Endodermal cell (in vitro differentiated cells): ENCODE measurements at regions not wholly inside any gene's neighbourhood (a gene's known extent, or its start where the extent isn't known, plus 50 kb on each side); places are given as distances from the start of the nearest gene placed in this dataset.
"Not testable (repeated sequence)": the region's sequence is repeated elsewhere in the genome, so short reads cannot be mapped to it uniquely, and the experiment has no call there.

ENCODE experiments used
- DNase-seq: peaks from one replicate; pipeline ENCODE4 v3.0.0-alpha.2; 2017
- H3K27ac ChIP-seq: 2 replicates; pipeline ENCODE4 v1.5.1; 2013; ENCODE audit warnings: mild to moderate bottlenecking, low read depth, low read length, moderate library complexity
- H3K27me3 ChIP-seq: 2 replicates; pipeline ENCODE4 v1.6.1; 2013; ENCODE audit warnings: mild to moderate bottlenecking, low read length, moderate library complexity; ENCODE audit not compliant: insufficient read depth, control insufficient read depth, poor library complexity, severe bottlenecking
- H3K36me3 ChIP-seq: 2 replicates; pipeline ENCODE4 v1.7.0; 2013; ENCODE audit warnings: mild to moderate bottlenecking, low read length, moderate library complexity; ENCODE audit not compliant: control insufficient read depth, insufficient read depth
- H3K4me1 ChIP-seq: one replicate; pipeline ENCODE4 v1.7.0; 2013; ENCODE audit warnings: low read length; ENCODE audit not compliant: control insufficient read depth, insufficient read depth
- H3K4me3 ChIP-seq: 2 replicates; pipeline ENCODE4 v1.5.1; 2013; ENCODE audit warnings: mild to moderate bottlenecking, low read length, moderate library complexity
- H3K9ac ChIP-seq: 2 replicates; pipeline ENCODE4 v1.6.1; 2013; ENCODE audit warnings: mild to moderate bottlenecking, low read length, moderate library complexity; ENCODE audit not compliant: poor library complexity, severe bottlenecking; ENCODE audit errors: extremely low read depth
- H3K9me3 ChIP-seq: 2 replicates; pipeline ENCODE4 v1.6.1; 2013; ENCODE audit warnings: mild to moderate bottlenecking, low read length, moderate library complexity; ENCODE audit not compliant: control insufficient read depth
- H3K27ac Mint-ChIP-seq: 2 replicates; pipeline ENCODE4 v1.8.0; 2020; ENCODE audit warnings: mixed read lengths
- H3K27me3 Mint-ChIP-seq: 2 replicates; pipeline ENCODE4 v1.8.0; 2021; ENCODE audit warnings: mild to moderate bottlenecking, mixed read lengths; ENCODE audit not compliant: insufficient read depth
- H3K36me3 Mint-ChIP-seq: 2 replicates; pipeline ENCODE4 v1.8.0; 2020; ENCODE audit warnings: low read depth, mixed read lengths
- H3K4me1 Mint-ChIP-seq: 2 replicates; pipeline ENCODE4 v1.8.0; 2020; ENCODE audit warnings: mixed read lengths
- H3K4me3 Mint-ChIP-seq: 2 replicates; pipeline ENCODE4 v1.8.0; 2020; ENCODE audit warnings: mild to moderate bottlenecking, moderate library complexity, mixed read lengths
- H3K9me3 Mint-ChIP-seq: 2 replicates; pipeline ENCODE4 v1.8.0; 2020; ENCODE audit warnings: mild to moderate bottlenecking, mixed read lengths
- WGBS, 2 experiments: methylation state at CpG; one replicate each; pipeline versions ENCODE4 v1.1.5 to v1.1.7; 2013; ENCODE audit warnings: missing lambda C conversion rate in 2 of 2, mixed read lengths in 1 of 2; ENCODE audit not compliant: insufficient coverage in 1 of 2, insufficient read length in 1 of 2; 5-methylcytosine and 5-hydroxymethylcytosine counted together

DNA sequence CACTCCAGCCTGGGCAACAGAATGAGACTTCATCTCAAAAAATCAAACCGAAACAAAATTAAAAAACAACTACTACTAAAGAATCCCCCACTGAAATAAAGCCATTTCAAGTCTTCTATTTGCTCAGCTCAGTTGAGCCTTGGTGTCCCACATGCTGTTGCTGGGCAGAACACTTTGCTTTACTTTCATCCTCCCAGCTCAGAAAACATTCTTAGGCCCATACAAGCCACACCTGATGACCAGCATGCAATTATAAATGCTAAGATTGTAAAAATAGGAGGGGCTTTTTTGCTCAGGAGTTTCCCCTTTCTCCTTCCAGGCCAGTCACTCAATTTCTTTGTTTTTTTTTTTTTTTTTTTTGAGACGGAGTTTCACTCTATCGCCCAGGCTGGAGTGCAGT is 94.6 kb upstream of the PRSS12 start:
- WGBS, 2 experiments: 87 to 100% methylated on average over 1 of the region's 3 CpGs
- H3K4me3 Mint-ChIP-seq, H3K27ac Mint-ChIP-seq, H3K9me3 ChIP-seq, H3K4me3 ChIP-seq, H3K4me1 Mint-ChIP-seq, H3K27me3 Mint-ChIP-seq, H3K9ac ChIP-seq, DNase-seq, H3K36me3 ChIP-seq, H3K27me3 ChIP-seq, H3K27ac ChIP-seq, H3K36me3 Mint-ChIP-seq, H3K9me3 Mint-ChIP-seq, H3K4me1 ChIP-seq: not testable (repeated sequence)

- H3K27me3 Mint-ChIP-seq: not testable (repeated sequence)
Measured at GRCh38 chr4:118454857-118455256, 102.1 kb upstream of the PRSS12 start.

DNA sequence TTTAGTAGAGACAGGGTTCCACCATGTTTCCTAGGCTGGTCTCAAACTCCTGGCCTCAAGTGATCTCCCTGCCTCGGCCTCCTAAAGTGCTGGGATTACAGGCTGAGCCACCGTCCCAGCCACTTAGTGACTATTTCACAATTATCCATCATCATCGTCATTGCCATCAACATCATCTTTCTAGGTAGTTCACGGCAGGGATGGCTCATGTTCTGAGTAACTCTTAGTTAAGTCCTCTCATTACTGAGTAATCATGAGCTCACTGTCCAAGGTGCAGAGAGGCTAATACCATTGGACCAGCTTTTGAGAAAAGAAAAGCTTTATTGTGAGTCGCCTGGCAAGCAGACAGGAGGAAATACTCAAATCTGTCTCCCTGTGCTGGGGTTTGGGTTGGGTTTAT is 108.6 kb upstream of the PRSS12 start:
- H3K27me3 Mint-ChIP-seq, H3K4me3 Mint-ChIP-seq, H3K9ac ChIP-seq, H3K9me3 ChIP-seq, H3K27me3 ChIP-seq, H3K4me1 Mint-ChIP-seq, H3K36me3 ChIP-seq, H3K36me3 Mint-ChIP-seq, H3K4me3 ChIP-seq, H3K9me3 Mint-ChIP-seq, H3K27ac Mint-ChIP-seq, DNase-seq, H3K27ac ChIP-seq, H3K4me1 ChIP-seq: not testable (repeated sequence)
- 92 to 100% methylated on average over 1 to 5 of the region's 5 CpGs for WGBS, 2 experiments

More at GRCh38 chr4:118454857-118455256, 102.1 kb upstream of the PRSS12 start:
- not testable (repeated sequence) for DNase-seq, H3K27me3 ChIP-seq, H3K27ac Mint-ChIP-seq, H3K4me3 ChIP-seq, H3K27ac ChIP-seq, H3K9me3 Mint-ChIP-seq, H3K9me3 ChIP-seq, H3K36me3 Mint-ChIP-seq, H3K4me1 ChIP-seq, H3K9ac ChIP-seq, H3K36me3 ChIP-seq, H3K4me1 Mint-ChIP-seq, H3K4me3 Mint-ChIP-seq
- WGBS, 2 experiments: 76% methylated on average over 1 of the region's 1 CpG; no CpG with 5 or more reads in 1 of the 2 experiments

GRCh38 chr4:118465831-118466230 is 113.0 kb upstream of the PRSS12 start:
- not testable (repeated sequence) for H3K4me3 Mint-ChIP-seq, H3K27ac Mint-ChIP-seq, H3K27me3 Mint-ChIP-seq, H3K27ac ChIP-seq, H3K36me3 ChIP-seq, H3K4me1 ChIP-seq, H3K36me3 Mint-ChIP-seq, DNase-seq, H3K27me3 ChIP-seq, H3K4me1 Mint-ChIP-seq, H3K9me3 Mint-ChIP-seq, H3K9me3 ChIP-seq, H3K9ac ChIP-seq, H3K4me3 ChIP-seq
- 85% methylated on average over 1 of the region's 2 CpGs; no CpG with 5 or more reads in 1 of the 2 experiments for WGBS, 2 experiments

DNA sequence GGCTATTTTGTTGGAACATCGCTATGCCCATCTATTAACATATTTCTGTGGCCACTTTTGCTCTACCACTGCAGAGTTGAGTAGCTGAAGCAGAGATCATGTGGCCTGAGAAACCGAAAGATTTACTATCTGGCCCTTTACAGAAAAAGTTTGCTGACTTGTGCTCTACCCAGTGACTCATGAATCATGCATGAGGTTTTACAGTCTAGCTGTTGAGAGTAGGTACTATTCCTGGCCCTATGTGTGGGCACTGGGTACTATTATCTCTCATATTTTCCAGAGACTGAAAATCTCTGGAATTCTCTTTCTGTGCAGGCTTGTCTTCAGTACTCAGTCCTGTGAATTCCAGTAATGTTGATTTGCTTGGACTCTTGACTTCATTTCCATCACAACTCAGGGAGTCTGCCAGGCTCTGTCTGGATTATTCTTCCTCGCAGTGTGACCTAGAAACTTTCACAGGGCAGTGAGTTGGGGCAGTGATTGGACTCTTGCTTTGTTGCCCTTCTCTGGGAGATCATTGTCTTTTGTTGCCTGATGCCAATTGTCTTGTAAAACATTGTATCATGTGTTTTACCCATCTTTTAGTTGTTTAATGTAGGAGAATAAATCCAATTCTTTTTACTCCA is 121.3 kb upstream of the PRSS12 start:
- not testable (repeated sequence) for H3K36me3 Mint-ChIP-seq, H3K27ac Mint-ChIP-seq, H3K27me3 ChIP-seq, DNase-seq, H3K36me3 ChIP-seq, H3K4me3 ChIP-seq, H3K9me3 Mint-ChIP-seq, H3K27me3 Mint-ChIP-seq, H3K27ac ChIP-seq, H3K9me3 ChIP-seq, H3K4me1 ChIP-seq, H3K9ac ChIP-seq, H3K4me3 Mint-ChIP-seq, H3K4me1 Mint-ChIP-seq
- WGBS, 2 experiments: 85 to 100% methylated on average over 1 to 2 of the region's 3 CpGs

GRCh38 chr4:118474771-118475170 is 122.0 kb upstream of the PRSS12 start:
- not testable (repeated sequence) for H3K9me3 ChIP-seq, H3K27ac ChIP-seq, H3K4me3 ChIP-seq, H3K27me3 Mint-ChIP-seq, H3K4me3 Mint-ChIP-seq, H3K9me3 Mint-ChIP-seq, H3K36me3 ChIP-seq, H3K27me3 ChIP-seq, DNase-seq, H3K4me1 ChIP-seq, H3K36me3 Mint-ChIP-seq, H3K27ac Mint-ChIP-seq, H3K9ac ChIP-seq, H3K4me1 Mint-ChIP-seq

DNA sequence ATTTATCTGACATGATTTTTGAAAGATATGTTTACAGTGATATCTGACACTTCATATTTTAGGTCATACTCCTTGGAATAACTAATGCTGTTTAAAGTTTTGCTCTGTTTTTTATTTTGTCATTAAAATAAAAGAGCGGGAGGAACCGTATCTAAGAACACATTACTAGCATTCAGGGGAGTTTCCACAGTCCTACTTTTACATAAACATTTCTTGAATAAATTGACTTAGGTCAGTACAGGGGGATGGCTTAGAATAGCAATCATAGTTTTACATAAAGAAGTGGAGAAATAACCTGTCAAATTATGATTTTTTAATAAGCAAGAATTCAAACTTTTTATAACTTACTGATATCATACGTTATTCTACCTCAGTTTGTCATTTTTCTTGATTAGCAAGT is 123.1 kb upstream of the PRSS12 start:
- H3K36me3 ChIP-seq, H3K27ac Mint-ChIP-seq, H3K9ac ChIP-seq, H3K27ac ChIP-seq, H3K4me1 ChIP-seq, H3K36me3 Mint-ChIP-seq, H3K4me3 Mint-ChIP-seq, DNase-seq, H3K4me1 Mint-ChIP-seq, H3K27me3 Mint-ChIP-seq, H3K9me3 Mint-ChIP-seq, H3K27me3 ChIP-seq, H3K9me3 ChIP-seq, H3K4me3 ChIP-seq: not testable (repeated sequence)
- WGBS, 2 experiments: 96% methylated on average over 3 of the region's 3 CpGs; no CpG with 5 or more reads in 1 of the 2 experiments
